CD8-positive, alpha-beta memory T cell (primary cell): ENCODE measurements at regions not wholly inside any gene's neighbourhood (a gene's known extent, or its start where the extent isn't known, plus 50 kb on each side); places are given as distances from the start of the nearest gene placed in this dataset.

Experiments
- CTCF ChIA-PET: fragments of 350-600 bp; sonication (Branson Sonifier 250); formaldehyde crosslinking; loops from one replicate; lab custom pipeline; 2021; ENCODE audit warnings: antibody characterized with exemption; lab: Charles Lee
- POLR2A ChIA-PET: fragments of 350-600 bp; sonication (Branson Sonifier 250); formaldehyde crosslinking; loops from one replicate; lab custom pipeline; 2021; ENCODE audit warnings: antibody characterized with exemption; lab: Charles Lee
- DNase-seq, 5 donors: peaks; one replicate each; pipeline versions ENCODE4 v3.0.0 to v3.0.0-alpha.2; 2020 to 2022; ENCODE audit warnings: mixed read lengths in 1 of 5
- H3K27ac ChIP-seq: one replicate; pipeline ENCODE4 v1.7.0; 2013; ENCODE audit warnings: low read depth, mild to moderate bottlenecking, low read length, moderate library complexity
- H3K27me3 ChIP-seq: 2 replicates; pipeline ENCODE4 v1.7.0; 2013; ENCODE audit warnings: low read length, mild to moderate bottlenecking; ENCODE audit not compliant: insufficient read depth, poor library complexity, severe bottlenecking
- H3K36me3 ChIP-seq: 2 replicates; pipeline ENCODE4 v1.7.0; 2013; ENCODE audit warnings: mild to moderate bottlenecking, low read length, moderate library complexity; ENCODE audit not compliant: insufficient read depth
- H3K4me1 ChIP-seq: 2 replicates; pipeline ENCODE4 v1.7.0; 2013; ENCODE audit warnings: mild to moderate bottlenecking, low read length, moderate library complexity; ENCODE audit not compliant: insufficient read depth
- H3K4me3 ChIP-seq: 2 replicates; pipeline ENCODE4 v1.7.0; 2013; ENCODE audit warnings: mild to moderate bottlenecking, low read length
- H3K9me3 ChIP-seq: 2 replicates; pipeline ENCODE4 v1.7.0; 2013; ENCODE audit warnings: mild to moderate bottlenecking, low read length
- H3K27ac Mint-ChIP-seq, 8 donors: one replicate each; pipeline ENCODE4 v1.8.0; 2020 to 2021; ENCODE audit warnings: mixed read lengths in 8 of 8, mild to moderate bottlenecking in 6 of 8, inconsistent platforms in 3 of 8, moderate library complexity in 3 of 8
- H3K27me3 Mint-ChIP-seq, 2 donors: one replicate each; pipeline ENCODE4 v1.8.0; 2020 to 2021; ENCODE audit warnings: mixed read lengths in 2 of 2, mild to moderate bottlenecking in 1 of 2, moderate library complexity in 1 of 2
- H3K36me3 Mint-ChIP-seq, 3 donors: one replicate each; pipeline ENCODE4 v1.8.0; 2020 to 2021; ENCODE audit warnings: mixed read lengths in 3 of 3, inconsistent platforms in 1 of 3, mild to moderate bottlenecking in 1 of 3
- H3K4me1 Mint-ChIP-seq, 3 donors: one replicate each; pipeline ENCODE4 v1.8.0; 2020 to 2021; ENCODE audit warnings: mixed read lengths in 3 of 3, inconsistent platforms in 1 of 3, mild to moderate bottlenecking in 1 of 3
- H3K4me3 Mint-ChIP-seq, 7 donors: one replicate each; pipeline ENCODE4 v1.8.0; 2020 to 2021; ENCODE audit warnings: mixed read lengths in 7 of 7, mild to moderate bottlenecking in 6 of 7, moderate library complexity in 4 of 7, inconsistent platforms in 2 of 7
- H3K9me3 Mint-ChIP-seq, 5 donors: one replicate each; pipeline ENCODE4 v1.8.0; 2020 to 2022; ENCODE audit warnings: mixed read lengths in 5 of 5, mild to moderate bottlenecking in 3 of 5, moderate library complexity in 2 of 5, inconsistent platforms in 1 of 5

DNA sequence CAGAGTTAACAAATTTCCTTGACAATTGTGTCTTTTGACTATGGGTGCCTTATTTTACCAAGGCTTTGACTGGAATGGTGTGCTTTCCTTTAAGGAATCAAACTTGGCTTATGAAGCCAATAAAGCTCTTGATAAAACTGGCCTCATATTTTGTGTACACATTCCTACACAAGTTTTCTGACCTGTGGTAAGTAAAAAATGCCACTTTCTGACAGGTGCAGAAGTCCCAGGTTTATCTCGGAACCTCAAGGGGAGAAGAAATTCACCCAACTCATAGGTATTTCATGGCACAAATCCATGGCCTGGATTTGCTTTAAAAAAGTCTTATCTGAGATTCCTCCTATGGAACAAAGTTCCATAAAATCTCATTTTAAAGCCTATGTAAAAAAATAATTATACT, 880.6 kb upstream of the LRATD1 start:
- POLR2A ChIA-PET, result no interaction called here
- H3K4me3 ChIP-seq, result no peak overlapping the region
- CTCF ChIA-PET, result no interaction called here
- Mint-ChIP-seq H3K4me1 (no peaks in the 10 kb centered on the region), H3K4me3 (no peak overlapping the region), H3K9me3 (peaks cover 4 to 51% (median 20%) of the 10 kb centered on the region in 5 donors), H3K27ac (no peak overlapping the region), H3K36me3 (no peaks in the 10 kb centered on the region), H3K27me3 (peaks cover 0 to 3% of the 10 kb centered on the region in 2 donors)
- no peak overlapping the region for H3K27ac ChIP-seq
- no peak for DNase-seq
- H3K27me3 ChIP-seq, result no peaks in the 10 kb centered on the region
- no peaks in the 10 kb centered on the region for H3K4me1 ChIP-seq
- no peaks in the 10 kb centered on the region for H3K9me3 ChIP-seq
- H3K36me3 ChIP-seq, result no peaks in the 10 kb centered on the region

DNA sequence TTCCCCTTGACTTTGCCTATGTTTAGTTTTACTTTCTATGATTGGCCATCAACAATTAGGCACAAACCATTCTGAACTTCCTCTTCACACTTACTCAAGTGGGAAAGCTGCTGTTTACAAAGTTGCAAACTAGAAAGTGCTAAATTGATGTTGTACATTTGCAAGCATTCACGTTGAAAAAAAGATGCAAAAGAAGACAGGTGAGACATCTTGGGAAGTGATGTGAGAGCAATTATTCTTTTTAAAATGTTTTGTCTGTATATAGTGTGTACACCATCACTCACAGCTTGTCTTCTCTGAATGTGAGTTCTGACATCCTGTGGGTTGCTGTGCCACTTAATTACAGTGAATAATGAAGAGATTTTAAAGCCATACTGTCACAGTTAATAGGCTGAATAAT, 874.1 kb upstream of the LRATD1 start:
- no peak overlapping the region for H3K27ac ChIP-seq
- ChIA-PET POLR2A (no interaction called here), CTCF (no interaction called here)
- H3K4me1 ChIP-seq, result no peaks in the 10 kb centered on the region
- no peaks in the 10 kb centered on the region for H3K36me3 ChIP-seq
- DNase-seq, result no peak
- H3K9me3 ChIP-seq, result no peaks in the 10 kb centered on the region
- Mint-ChIP-seq H3K27me3 (peaks cover 0 to 1% of the 10 kb centered on the region in 2 donors), H3K27ac (no peak overlapping the region), H3K4me1 (no peaks in the 10 kb centered on the region), H3K9me3 (peaks cover 6 to 37% (median 9%) of the 10 kb centered on the region in 5 donors), H3K36me3 (no peaks in the 10 kb centered on the region), H3K4me3 (no peak overlapping the region)
- no peak overlapping the region for H3K4me3 ChIP-seq
- no peaks in the 10 kb centered on the region for H3K27me3 ChIP-seq

DNA sequence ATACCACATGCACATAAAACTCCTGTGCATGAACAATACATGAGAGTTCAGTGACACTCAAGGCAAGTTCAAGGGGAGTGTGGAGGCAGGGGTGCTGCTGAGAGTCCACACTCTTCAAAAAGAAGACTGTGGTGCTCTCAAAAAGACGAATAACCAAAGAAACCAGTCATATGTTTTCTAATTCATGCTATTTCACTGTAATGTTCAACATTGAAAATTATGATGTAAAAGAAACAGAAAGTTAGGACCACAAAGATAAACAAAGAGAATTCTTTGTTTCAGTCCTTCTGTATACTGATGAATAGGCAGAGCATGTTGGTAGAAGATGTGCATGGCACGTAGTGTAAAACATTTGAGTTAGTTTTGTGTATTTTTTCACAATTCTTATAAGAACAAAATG, 864.2 kb upstream of the LRATD1 start:
- H3K36me3 Mint-ChIP-seq, result no peaks in the 10 kb centered on the region
- POLR2A ChIA-PET, result no interaction called here

DNA sequence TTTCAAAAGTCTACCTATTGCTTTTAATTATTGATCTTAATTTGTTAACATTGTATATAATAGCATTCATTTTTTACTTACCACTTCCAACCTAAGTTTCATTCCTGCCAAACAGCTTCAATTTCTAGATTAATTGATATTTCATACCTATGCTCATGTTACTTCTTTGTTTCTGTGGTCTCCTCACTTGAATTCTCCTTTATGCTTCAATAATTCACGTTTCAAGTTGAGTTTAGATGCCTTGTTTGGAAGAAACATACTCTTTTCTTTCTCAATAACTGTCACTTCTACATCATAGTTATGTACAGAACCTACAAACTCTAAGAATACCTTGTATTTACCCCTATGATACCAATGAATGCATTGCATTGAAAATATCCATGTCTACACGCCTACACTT, 862.2 kb upstream of the LRATD1 start:
- Mint-ChIP-seq H3K4me1 (no peaks in the 10 kb centered on the region), H3K9me3 (peaks cover 2 to 45% (median 6%) of the 10 kb centered on the region in 5 donors), H3K4me3 (no peak overlapping the region), H3K27ac (no peak overlapping the region), H3K36me3 (no peaks in the 10 kb centered on the region), H3K27me3 (no peaks in the 10 kb centered on the region)
- Histone ChIP-seq H3K4me1 (no peaks in the 10 kb centered on the region), H3K9me3 (no peaks in the 10 kb centered on the region), H3K27me3 (no peaks in the 10 kb centered on the region), H3K36me3 (no peaks in the 10 kb centered on the region), H3K4me3 (no peak overlapping the region), H3K27ac (no peak overlapping the region)
- ChIA-PET CTCF (no interaction called here), POLR2A (no interaction called here)
- DNase-seq, result no peak

More for the DNA sequence above, 864.2 kb upstream of the LRATD1 start:
- Histone ChIP-seq H3K4me1 (no peaks in the 10 kb centered on the region), H3K36me3 (no peaks in the 10 kb centered on the region), H3K27ac (no peak overlapping the region), H3K4me3 (no peak overlapping the region), H3K9me3 (no peaks in the 10 kb centered on the region), H3K27me3 (no peaks in the 10 kb centered on the region)
- H3K4me3 Mint-ChIP-seq, result no peak overlapping the region
- no peak overlapping the region for H3K27ac Mint-ChIP-seq
- H3K9me3 Mint-ChIP-seq, result peaks cover 0 to 38% (median 6%) of the 10 kb centered on the region in 5 donors
- H3K27me3 Mint-ChIP-seq, result no peaks in the 10 kb centered on the region
- CTCF ChIA-PET, result no interaction called here
- H3K4me1 Mint-ChIP-seq, result no peaks in the 10 kb centered on the region
- DNase-seq, result no peak

DNA sequence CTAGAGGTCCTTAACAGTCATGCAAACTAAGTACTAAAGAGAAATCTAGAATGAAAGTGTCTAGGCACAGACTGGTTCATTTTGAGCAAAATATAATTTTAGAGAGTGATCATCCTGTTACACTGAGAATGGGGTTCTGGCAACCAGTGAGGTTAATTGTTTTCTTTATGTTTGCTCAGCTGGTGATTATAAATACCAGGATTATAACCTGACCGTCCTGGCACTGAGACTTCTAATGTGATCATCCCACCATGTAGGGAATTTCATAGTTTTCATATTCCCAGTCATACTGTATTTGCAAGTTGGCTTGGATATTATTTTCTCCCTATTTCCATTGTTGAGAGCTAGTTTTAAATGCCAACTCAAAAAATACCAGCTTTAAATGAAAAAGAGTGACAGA, 852.5 kb upstream of the LRATD1 start:
- H3K4me3 ChIP-seq, result no peak overlapping the region
- no peak overlapping the region for H3K27ac ChIP-seq
- Mint-ChIP-seq H3K4me1 (no peaks in the 10 kb centered on the region), H3K36me3 (no peaks in the 10 kb centered on the region), H3K9me3 (peaks cover 4 to 16% (median 13%) of the 10 kb centered on the region in 5 donors), H3K27ac (no peak overlapping the region), H3K27me3 (no peaks in the 10 kb centered on the region), H3K4me3 (no peak overlapping the region)
- ChIA-PET POLR2A (no interaction called here), CTCF (no interaction called here)
- H3K9me3 ChIP-seq, result no peaks in the 10 kb centered on the region
- H3K4me1 ChIP-seq, result no peaks in the 10 kb centered on the region
- no peak for DNase-seq
- H3K27me3 ChIP-seq, result no peaks in the 10 kb centered on the region
- no peaks in the 10 kb centered on the region for H3K36me3 ChIP-seq

DNA sequence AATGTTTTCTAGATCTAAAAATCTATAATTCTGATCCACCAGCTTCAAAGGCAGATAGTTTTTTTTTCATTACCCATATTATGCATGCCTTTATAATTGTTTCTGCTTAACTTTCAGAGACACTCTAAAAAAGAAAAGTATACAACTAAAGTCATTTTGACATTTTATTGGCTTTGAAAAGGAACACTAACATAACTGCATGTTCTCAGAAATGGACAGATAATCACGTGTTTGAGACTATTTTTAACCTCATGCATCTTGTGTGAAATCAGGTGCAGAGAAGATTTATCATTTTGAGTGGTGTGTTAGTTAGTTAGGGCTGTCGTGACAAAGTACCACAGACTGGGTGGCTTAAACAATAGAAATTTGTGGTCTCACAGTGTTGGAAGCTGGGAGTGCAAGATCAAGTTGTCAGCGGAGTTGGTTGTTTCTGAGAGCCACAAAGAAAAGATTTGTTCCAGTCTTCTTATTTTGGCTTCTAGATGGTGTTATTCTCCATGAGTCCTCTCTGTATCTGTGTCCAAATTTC, 841.4 kb upstream of the LRATD1 start:
- H3K36me3 Mint-ChIP-seq, result no peaks in the 10 kb centered on the region
- no peaks in the 10 kb centered on the region for H3K27me3 Mint-ChIP-seq
- Histone ChIP-seq H3K9me3 (no peaks in the 10 kb centered on the region), H3K27ac (no peak overlapping the region), H3K36me3 (no peaks in the 10 kb centered on the region), H3K4me1 (no peaks in the 10 kb centered on the region), H3K4me3 (no peak overlapping the region), H3K27me3 (no peaks in the 10 kb centered on the region)
- H3K4me3 Mint-ChIP-seq, result no peak overlapping the region
- no peak for DNase-seq
- CTCF ChIA-PET, result no interaction called here
- no peaks in the 10 kb centered on the region for H3K4me1 Mint-ChIP-seq
- POLR2A ChIA-PET, result no interaction called here
- no peak overlapping the region for H3K27ac Mint-ChIP-seq
- H3K9me3 Mint-ChIP-seq, result peaks cover 3 to 34% (median 7%) of the 10 kb centered on the region in 5 donors

DNA sequence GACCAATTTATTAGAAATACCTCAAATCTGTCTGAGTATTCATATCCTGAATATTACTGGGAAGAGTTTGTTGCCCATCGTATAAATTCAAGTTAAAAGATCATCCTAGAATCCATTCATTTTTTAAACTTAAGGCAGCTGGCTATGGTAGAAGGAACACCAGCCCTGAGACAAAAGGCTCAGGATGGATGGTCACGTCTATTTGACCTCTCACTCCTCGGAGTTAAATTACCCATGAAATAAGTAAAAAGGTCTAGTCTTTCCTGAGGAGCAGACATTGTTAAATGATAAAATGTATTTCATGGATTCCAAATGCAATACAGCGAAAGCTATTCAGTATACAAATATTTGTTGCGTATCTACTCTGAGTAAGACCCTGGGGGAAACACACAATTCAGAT, 826.0 kb upstream of the LRATD1 start:
- Histone ChIP-seq H3K9me3 (no peaks in the 10 kb centered on the region), H3K4me3 (no peak overlapping the region), H3K27ac (no peak overlapping the region), H3K36me3 (no peaks in the 10 kb centered on the region), H3K27me3 (no peaks in the 10 kb centered on the region), H3K4me1 (no peaks in the 10 kb centered on the region)
- no peak overlapping the region for H3K4me3 Mint-ChIP-seq
- no peak overlapping the region for H3K27ac Mint-ChIP-seq
- POLR2A ChIA-PET, result no interaction called here
- H3K4me1 Mint-ChIP-seq, result no peaks in the 10 kb centered on the region
- no peaks in the 10 kb centered on the region for H3K36me3 Mint-ChIP-seq
- no peak for DNase-seq
- H3K27me3 Mint-ChIP-seq, result no peaks in the 10 kb centered on the region
- peaks cover under 1 to 31% (median 4%) of the 10 kb centered on the region in 5 donors for H3K9me3 Mint-ChIP-seq
- CTCF ChIA-PET, result no interaction called here

DNA sequence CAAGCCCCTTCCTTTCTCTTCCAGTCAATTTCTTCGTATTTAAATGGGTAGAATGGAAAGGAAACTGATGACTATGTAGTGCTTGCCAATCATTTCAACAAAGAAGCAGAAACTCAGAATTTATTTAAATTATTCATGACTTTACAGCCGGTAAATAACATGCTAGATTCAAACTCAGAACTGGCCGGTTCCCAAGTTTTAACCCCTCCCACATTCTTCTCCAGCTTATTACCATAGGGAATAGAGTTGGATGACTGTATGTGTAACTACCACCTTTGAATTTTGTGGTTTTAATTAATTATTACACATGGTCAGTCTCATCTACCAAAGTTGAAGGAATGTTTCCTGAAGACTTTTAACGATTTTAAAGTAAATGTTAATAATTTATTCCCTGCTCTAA, 819.3 kb upstream of the LRATD1 start:
- H3K4me3 Mint-ChIP-seq, result no peak overlapping the region
- H3K4me1 Mint-ChIP-seq, result no peaks in the 10 kb centered on the region
- no peak overlapping the region for H3K27ac ChIP-seq
- no peaks in the 10 kb centered on the region for H3K27me3 Mint-ChIP-seq
- no peaks in the 10 kb centered on the region for H3K27me3 ChIP-seq
- no peak for DNase-seq
- H3K27ac Mint-ChIP-seq, result no peak overlapping the region
- H3K36me3 Mint-ChIP-seq, result no peaks in the 10 kb centered on the region
- ChIA-PET CTCF (no interaction called here), POLR2A (no interaction called here)
- H3K36me3 ChIP-seq, result no peaks in the 10 kb centered on the region
- no peaks in the 10 kb centered on the region for H3K9me3 ChIP-seq
- peaks cover 0 to 25% (median 1%) of the 10 kb centered on the region in 5 donors for H3K9me3 Mint-ChIP-seq
- no peak overlapping the region for H3K4me3 ChIP-seq
- no peaks in the 10 kb centered on the region for H3K4me1 ChIP-seq

DNA sequence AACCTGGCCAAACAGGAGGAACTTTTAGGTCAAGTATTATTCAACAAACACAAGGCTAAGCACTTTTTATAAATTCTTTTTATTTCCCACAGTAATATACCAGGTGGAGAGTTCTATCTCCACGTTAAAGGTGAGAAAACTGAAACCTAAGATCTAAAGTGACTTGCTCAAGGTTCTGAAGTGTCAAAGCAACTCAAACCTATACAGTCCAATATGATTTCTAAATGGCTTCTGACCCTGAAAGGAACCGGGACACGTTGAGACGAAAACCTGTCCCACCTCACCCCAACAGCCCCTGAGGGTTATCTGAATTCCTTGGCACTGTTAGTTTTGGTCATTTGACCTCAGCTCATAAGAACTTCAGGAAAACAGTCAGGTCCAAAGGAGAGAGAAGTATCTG, 814.5 kb upstream of the LRATD1 start:
- Mint-ChIP-seq H3K27me3 (no peaks in the 10 kb centered on the region), H3K4me3 (no peak overlapping the region), H3K4me1 (no peaks in the 10 kb centered on the region), H3K36me3 (no peaks in the 10 kb centered on the region), H3K9me3 (peaks cover 0 to 4% (median 0%) of the 10 kb centered on the region in 5 donors), H3K27ac (no peak overlapping the region)
- no peaks in the 10 kb centered on the region for H3K27me3 ChIP-seq
- no peak overlapping the region for H3K4me3 ChIP-seq
- no peak overlapping the region for H3K27ac ChIP-seq
- ChIA-PET CTCF (no interaction called here), POLR2A (no interaction called here)
- no peaks in the 10 kb centered on the region for H3K9me3 ChIP-seq
- H3K4me1 ChIP-seq, result no peaks in the 10 kb centered on the region
- no peak for DNase-seq
- no peaks in the 10 kb centered on the region for H3K36me3 ChIP-seq
